ENCODE measurements at regions not wholly inside any gene's neighbourhood (a gene's known extent, or its start where the extent isn't known, plus 50 kb on each side); places are given as distances from the start of the nearest gene placed in this dataset.

GRCh38 chr1:244340396-244340795, 111.3 kb downstream of the ADSS2 start:
- POLR2A ChIA-PET: no interaction called here

GRCh38 chr1:244341455-244342450, 110.0 kb downstream of the ADSS2 start:
- H3K27ac Mint-ChIP-seq: peak overlapping the region; percentile 32
- H3K27me3 Mint-ChIP-seq: no peaks in the 10 kb centered on the region
- POLR2A ChIA-PET: no interaction called here
- CTCF ChIA-PET: interaction anchor here (0.7 to 1.8 kb wide), 2 partner anchors 19 to 30 kb away, joined by 3 to 4 read pairs; no protein-coding TSS in a partner anchor
- intact Hi-C loops (cut with micrococcal nuclease): no loop called here
- H3K36me3 Mint-ChIP-seq (ENCODE audit: low read depth): no peaks in the 10 kb centered on the region
- ATAC-seq: peak; percentile 74
- DNase-seq: peak; percentile 54
- peaks cover 15% of the 10 kb centered on the region for H3K4me1 Mint-ChIP-seq (ENCODE audit: low read depth)
- H3K4me3 Mint-ChIP-seq: no peak overlapping the region
- TF ChIP-seq CTCF (IDR thresholded peaks at IDR 0.05): no peak
- no peaks in the 10 kb centered on the region for H3K9me3 Mint-ChIP-seq

More at GRCh38 chr1:244340396-244340795, 111.3 kb downstream of the ADSS2 start:
- Mint-ChIP-seq H3K27me3 (no peaks in the 10 kb centered on the region), H3K9me3 (no peaks in the 10 kb centered on the region), H3K27ac (no peak overlapping the region), H3K4me1 (ENCODE audit: low read depth) (peaks cover 15% of the 10 kb centered on the region), H3K4me3 (no peak overlapping the region), H3K36me3 (ENCODE audit: low read depth) (no peaks in the 10 kb centered on the region)
- intact Hi-C loops (cut with micrococcal nuclease): no loop called here
- ATAC-seq (no peak), DNase-seq (no peak)
- TF ChIP-seq CTCF (IDR thresholded peaks at IDR 0.05): no peak
- CTCF ChIA-PET: interaction anchor here (1.8 kb wide), 1 partner anchor 17 kb away, joined by 4 read pairs; no protein-coding TSS in a partner anchor

GRCh38 chr1:244344001-244344400, 107.7 kb downstream of the ADSS2 start:
- ChIA-PET CTCF (interaction anchor here (1.4 kb wide), 1 partner anchor 68 kb away, joined by 3 read pairs; no protein-coding TSS in a partner anchor), POLR2A (no interaction called here)
- ATAC-seq: no peak

GRCh38 chr1:244346972-244347618, 104.6 kb downstream of the ADSS2 start:
- ChIA-PET CTCF (no interaction called here), POLR2A (no interaction called here)
- Mint-ChIP-seq H3K4me1 (ENCODE audit: low read depth) (peaks cover 13% of the 10 kb centered on the region), H3K27me3 (peaks cover 5% of the 10 kb centered on the region), H3K4me3 (no peak overlapping the region), H3K27ac (no peak overlapping the region), H3K9me3 (no peaks in the 10 kb centered on the region), H3K36me3 (ENCODE audit: low read depth) (no peaks in the 10 kb centered on the region)
- no peak for TF ChIP-seq CTCF (IDR thresholded peaks at IDR 0.05)
- ATAC-seq (no peak), DNase-seq (no peak)
- intact Hi-C loops (cut with micrococcal nuclease): no loop called here

More at GRCh38 chr1:244344001-244344400, 107.7 kb downstream of the ADSS2 start:
- H3K27me3 Mint-ChIP-seq: peaks cover 1% of the 10 kb centered on the region
- no peaks in the 10 kb centered on the region for H3K36me3 Mint-ChIP-seq (ENCODE audit: low read depth)
- no peak for TF ChIP-seq CTCF (IDR thresholded peaks at IDR 0.05)
- H3K4me3 Mint-ChIP-seq: no peak overlapping the region
- no peak overlapping the region for H3K27ac Mint-ChIP-seq
- H3K4me1 Mint-ChIP-seq (ENCODE audit: low read depth): peaks cover 12% of the 10 kb centered on the region
- intact Hi-C loops (cut with micrococcal nuclease): no loop called here
- no peaks in the 10 kb centered on the region for H3K9me3 Mint-ChIP-seq
- no peak for DNase-seq

GRCh38 chr1:244347942-244348341, 103.8 kb downstream of the ADSS2 start:
- CTCF ChIA-PET: no interaction called here
- H3K4me3 Mint-ChIP-seq: no peak overlapping the region
- ATAC-seq (no peak), DNase-seq (no peak)
- POLR2A ChIA-PET: no interaction called here
- no peak overlapping the region for H3K27ac Mint-ChIP-seq
- peaks cover 13% of the 10 kb centered on the region for H3K4me1 Mint-ChIP-seq (ENCODE audit: low read depth)
- H3K36me3 Mint-ChIP-seq (ENCODE audit: low read depth): no peaks in the 10 kb centered on the region
- intact Hi-C loops (cut with micrococcal nuclease): no loop called here
- no peaks in the 10 kb centered on the region for H3K9me3 Mint-ChIP-seq
- no peak for TF ChIP-seq CTCF (IDR thresholded peaks at IDR 0.05)
- H3K27me3 Mint-ChIP-seq: peaks cover 5% of the 10 kb centered on the region

Measured in activated CD8-positive, alpha-beta T cell treated with anti-CD3 and anti-CD28 coated beads for 36 hours (primary cell).